Pancreas (tissue), 10 donors: ENCODE measurements at regions not wholly inside any gene's neighbourhood (a gene's known extent, or its start where the extent isn't known, plus 50 kb on each side); places are given as distances from the start of the nearest gene placed in this dataset.

Experiments used
- ATAC-seq, 4 donors: fragments of 200-7000 bp; cut with Tn5 transposase; one replicate each; pipeline versions ENCODE4 v1.8.0 to v1.9.1; 2020; ENCODE audit warnings: mild to moderate bottlenecking in 4 of 4, moderate library complexity in 4 of 4
- DNase-seq, 6 donors: peaks; one replicate each; pipeline ENCODE4 v3.0.0-alpha.2; 2020
- FAIRE-seq: peaks from 2 replicates; lab custom pipeline; 2012; peaks lifted over from hg19 to GRCh38; lab: Jason Lieb, UNC
- H3K27ac ChIP-seq, 4 donors: fragments of 200-600 bp; sonication (generic); 1 replicate in 3 of 4; 2 replicates in 1 of 4; pipeline versions ENCODE4 v1.5.0 to v1.8.0; 2020
- H3K27me3 ChIP-seq, 4 donors: fragments of 200-600 bp; one replicate each; pipeline ENCODE4 v1.8.0; 2021
- H3K36me3 ChIP-seq, 3 donors: fragments of 200-600 bp; sonication (generic) in 1 of 3; one replicate each; pipeline versions ENCODE4 v1.5.0 to v1.8.0; 2020 to 2021
- H3K4me1 ChIP-seq, 3 donors: fragments of 200-600 bp; one replicate each; pipeline ENCODE4 v1.8.0; 2021
- H3K4me3 ChIP-seq, 4 donors: fragments of 200-600 bp; sonication (generic) in 2 of 4; one replicate each; pipeline versions ENCODE4 v1.5.0 to v1.8.0; 2020 to 2021
- H3K9me3 ChIP-seq, 4 donors: fragments of 200-600 bp; one replicate each; pipeline ENCODE4 v1.8.0; 2021
- WGBS, 2 donors: extraction: QIAGEN DNeasy Blood & Tissue Kit; methylation state at CpG; one replicate each; pipeline ENCODE4 v1.1.7; 2013; 5-methylcytosine and 5-hydroxymethylcytosine counted together
- intact Hi-C, 3 donors: fragments of 100-400 bp; cut with DNase I; formaldehyde crosslinking; loops; one replicate each; pipeline versions ENCODE4 v1.11.1 to v1.14.2; 2022
- TF ChIP-seq, protein P1 (sequence below), 4 donors: fragments of 200-600 bp; sonication (generic) in 3 of 4; IDR thresholded peaks; one replicate each; pipeline versions ENCODE4 v1.5.0 to v1.8.0; 2021; ENCODE audit warnings: antibody characterized with exemption in 4 of 4
- donor health status: healthy with polysubstance abuse.
- donor health status: DM: no; HTN: no; CAD: no; lungs with moderate emphysema.
- donor health status: DM: no; HTN: no; CAD: no.
- donor health status: control.
- donor health status: control.
- donor health status: Bipolar disorder and iron deficiency.
- donor health status: DM: yes; HTN: yes; CAD: no.
- donor health status: DM: no; HTN: no; CAD: no.
- donor health status: DM: no; HTN: no; CAD: no.
- donor health status: DM: yes; HTN: yes; CAD: no.

DNA sequence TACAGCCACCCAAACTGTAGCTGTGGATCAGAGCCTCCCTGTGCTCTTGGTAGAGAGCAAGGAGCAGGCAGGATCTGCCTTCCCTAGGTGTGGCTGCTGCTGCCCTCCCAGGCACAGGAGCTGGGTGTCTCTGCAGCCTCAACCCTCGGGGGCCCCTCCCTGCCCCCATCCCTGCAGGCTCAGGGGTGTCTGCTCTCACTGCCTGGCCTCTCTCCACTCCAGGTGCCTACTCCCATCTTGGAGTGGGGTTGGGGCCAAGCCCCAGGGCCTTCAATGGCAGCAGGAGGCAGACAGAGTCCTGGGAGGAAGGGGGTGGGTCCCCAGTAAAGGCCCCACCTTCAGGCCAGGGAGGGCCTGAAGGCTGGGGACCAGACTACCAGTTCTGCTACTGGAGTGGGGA is 189.7 kb upstream of the OSR1 start:
- H3K4me3 ChIP-seq: no peak overlapping the region
- no peaks in the 10 kb centered on the region for H3K27me3 ChIP-seq
- no peaks in the 10 kb centered on the region for H3K4me1 ChIP-seq
- intact Hi-C loops: no loop called here
- no peak for ATAC-seq
- H3K9me3 ChIP-seq: no peaks in the 10 kb centered on the region
- TF ChIP-seq, protein P1, sequence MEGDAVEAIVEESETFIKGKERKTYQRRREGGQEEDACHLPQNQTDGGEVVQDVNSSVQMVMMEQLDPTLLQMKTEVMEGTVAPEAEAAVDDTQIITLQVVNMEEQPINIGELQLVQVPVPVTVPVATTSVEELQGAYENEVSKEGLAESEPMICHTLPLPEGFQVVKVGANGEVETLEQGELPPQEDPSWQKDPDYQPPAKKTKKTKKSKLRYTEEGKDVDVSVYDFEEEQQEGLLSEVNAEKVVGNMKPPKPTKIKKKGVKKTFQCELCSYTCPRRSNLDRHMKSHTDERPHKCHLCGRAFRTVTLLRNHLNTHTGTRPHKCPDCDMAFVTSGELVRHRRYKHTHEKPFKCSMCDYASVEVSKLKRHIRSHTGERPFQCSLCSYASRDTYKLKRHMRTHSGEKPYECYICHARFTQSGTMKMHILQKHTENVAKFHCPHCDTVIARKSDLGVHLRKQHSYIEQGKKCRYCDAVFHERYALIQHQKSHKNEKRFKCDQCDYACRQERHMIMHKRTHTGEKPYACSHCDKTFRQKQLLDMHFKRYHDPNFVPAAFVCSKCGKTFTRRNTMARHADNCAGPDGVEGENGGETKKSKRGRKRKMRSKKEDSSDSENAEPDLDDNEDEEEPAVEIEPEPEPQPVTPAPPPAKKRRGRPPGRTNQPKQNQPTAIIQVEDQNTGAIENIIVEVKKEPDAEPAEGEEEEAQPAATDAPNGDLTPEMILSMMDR (IDR thresholded peaks at IDR 0.05): no peak
- WGBS, 2 donors: 45 to 60% methylated on average over 1 of the region's 1 CpG
- no peak overlapping the region for H3K27ac ChIP-seq
- H3K36me3 ChIP-seq: no peaks in the 10 kb centered on the region
- DNase-seq: peak in 1 of 6 donors; percentile 38
- FAIRE-seq: no peak

DNA sequence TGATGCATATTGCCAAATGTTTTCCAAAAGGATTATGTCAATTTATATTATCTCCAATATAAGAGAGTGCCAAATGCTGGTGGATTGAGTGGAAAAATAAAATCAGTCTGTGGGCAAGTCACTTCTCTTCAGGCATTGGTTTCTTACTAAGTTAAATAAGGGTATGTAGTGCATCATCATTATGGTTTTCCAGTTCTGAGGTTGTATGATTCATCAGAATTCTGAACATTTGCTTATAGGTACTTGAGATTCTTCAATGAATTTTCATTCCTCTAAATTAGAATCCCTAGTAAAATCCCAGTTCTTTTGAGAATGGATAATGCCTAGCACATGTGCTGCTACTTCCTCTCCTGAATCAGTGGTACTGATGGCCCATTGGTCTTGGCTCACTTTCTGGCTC is 188.9 kb upstream of the OSR1 start:
- FAIRE-seq: no peak
- Histone ChIP-seq H3K27ac (no peak overlapping the region), H3K36me3 (no peaks in the 10 kb centered on the region), H3K4me1 (no peaks in the 10 kb centered on the region), H3K4me3 (no peak overlapping the region), H3K9me3 (no peaks in the 10 kb centered on the region), H3K27me3 (no peaks in the 10 kb centered on the region)
- ATAC-seq: no peak
- DNase-seq: no peak
- intact Hi-C loops: no loop called here
- TF ChIP-seq, protein P1 (IDR thresholded peaks at IDR 0.05): no peak

GRCh38 chr2:19545507-19545906 is 187.1 kb upstream of the OSR1 start:
- 52 to 64% methylated on average over 4 of the region's 4 CpGs for WGBS, 2 donors
- ATAC-seq (no peak), FAIRE-seq (no peak), DNase-seq (no peak)
- Histone ChIP-seq H3K36me3 (no peaks in the 10 kb centered on the region), H3K27ac (no peak overlapping the region), H3K4me3 (no peak overlapping the region), H3K9me3 (no peaks in the 10 kb centered on the region), H3K27me3 (no peaks in the 10 kb centered on the region), H3K4me1 (no peaks in the 10 kb centered on the region)
- intact Hi-C loops: no loop called here
- TF ChIP-seq, protein P1 (IDR thresholded peaks at IDR 0.05): no peak

GRCh38 chr2:19543663-19544383 is 185.4 kb upstream of the OSR1 start:
- 59 to 73% methylated on average over 2 of the region's 2 CpGs for WGBS, 2 donors
- FAIRE-seq: no peak

More at GRCh38 chr2:19543663-19544383, 185.4 kb upstream of the OSR1 start:
- Histone ChIP-seq H3K27ac (no peak overlapping the region), H3K27me3 (no peaks in the 10 kb centered on the region), H3K4me1 (no peaks in the 10 kb centered on the region), H3K4me3 (no peak overlapping the region), H3K9me3 (no peaks in the 10 kb centered on the region), H3K36me3 (no peaks in the 10 kb centered on the region)
- DNase-seq (no peak), ATAC-seq (no peak)
- TF ChIP-seq, protein P1 (IDR thresholded peaks at IDR 0.05): no peak
- intact Hi-C loops: no loop called here
